ENCODE measurements at regions not wholly inside any gene's neighbourhood (a gene's known extent, or its start where the extent isn't known, plus 50 kb on each side); places are given as distances from the start of the nearest gene placed in this dataset.
A peak's percentile ranks its signal among the peaks of the same experiment; 100 is the strongest.
"Not testable (repeated sequence)": the region's sequence is repeated elsewhere in the genome, so short reads cannot be mapped to it uniquely, and the experiment has no call there.

DNA sequence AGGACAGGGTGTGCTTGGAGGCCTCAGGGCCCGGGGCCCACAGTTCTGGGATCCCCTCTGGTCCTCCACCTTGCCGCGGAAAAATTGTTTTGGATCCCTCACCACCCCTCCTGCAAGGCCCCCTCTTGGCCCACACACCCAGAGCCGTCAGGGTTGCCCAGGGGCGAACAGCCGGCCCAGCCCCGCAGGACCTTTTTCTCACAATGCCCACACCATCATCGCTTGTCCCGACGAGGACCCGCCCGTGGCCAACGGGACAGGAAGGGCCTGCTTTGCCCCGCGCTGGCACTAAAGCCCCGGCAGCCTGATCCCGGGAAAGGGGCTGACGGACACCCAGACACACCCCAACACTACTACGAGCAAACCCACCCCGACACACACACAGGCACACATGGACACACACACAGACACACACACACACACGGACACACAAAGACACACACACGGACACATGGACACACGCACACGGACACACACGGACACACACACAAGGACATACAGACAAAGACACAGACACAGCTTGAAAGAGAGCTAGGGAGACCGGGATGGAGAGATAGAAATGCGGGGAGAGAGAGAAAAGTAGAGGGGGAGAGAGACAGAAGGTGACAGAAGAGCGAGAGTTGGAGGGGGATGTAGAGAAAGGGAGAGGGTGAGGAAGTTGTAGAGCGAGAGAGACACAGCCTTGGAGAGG, 1493.5 kb upstream of the DEFB115 start:
- no peak overlapping the region for H3K4me3 ChIP-seq
- peaks cover 0 to 20% (median 0%) of the 10 kb centered on the region in 9 donors for H3K27me3 ChIP-seq
- no peaks in the 10 kb centered on the region for H3K9me3 ChIP-seq
- no peaks in the 10 kb centered on the region for H3K36me3 ChIP-seq
- TF ChIP-seq POLR2A (IDR thresholded peaks at IDR 0.05) = no peak
- TF ChIP-seq, protein P1, sequence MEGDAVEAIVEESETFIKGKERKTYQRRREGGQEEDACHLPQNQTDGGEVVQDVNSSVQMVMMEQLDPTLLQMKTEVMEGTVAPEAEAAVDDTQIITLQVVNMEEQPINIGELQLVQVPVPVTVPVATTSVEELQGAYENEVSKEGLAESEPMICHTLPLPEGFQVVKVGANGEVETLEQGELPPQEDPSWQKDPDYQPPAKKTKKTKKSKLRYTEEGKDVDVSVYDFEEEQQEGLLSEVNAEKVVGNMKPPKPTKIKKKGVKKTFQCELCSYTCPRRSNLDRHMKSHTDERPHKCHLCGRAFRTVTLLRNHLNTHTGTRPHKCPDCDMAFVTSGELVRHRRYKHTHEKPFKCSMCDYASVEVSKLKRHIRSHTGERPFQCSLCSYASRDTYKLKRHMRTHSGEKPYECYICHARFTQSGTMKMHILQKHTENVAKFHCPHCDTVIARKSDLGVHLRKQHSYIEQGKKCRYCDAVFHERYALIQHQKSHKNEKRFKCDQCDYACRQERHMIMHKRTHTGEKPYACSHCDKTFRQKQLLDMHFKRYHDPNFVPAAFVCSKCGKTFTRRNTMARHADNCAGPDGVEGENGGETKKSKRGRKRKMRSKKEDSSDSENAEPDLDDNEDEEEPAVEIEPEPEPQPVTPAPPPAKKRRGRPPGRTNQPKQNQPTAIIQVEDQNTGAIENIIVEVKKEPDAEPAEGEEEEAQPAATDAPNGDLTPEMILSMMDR (IDR thresholded peaks at IDR 0.05) = no peak
- DNase-seq (no peak), ATAC-seq (no peak)
- intact Hi-C loops (cut with DNase I) = no loop called here
- H3K4me1 ChIP-seq = no peaks in the 10 kb centered on the region
- no peak overlapping the region for H3K27ac ChIP-seq
- WGBS, 4 donors = 31 to 76% (median 58%) methylated on average over 29 of the region's 29 CpGs

DNA sequence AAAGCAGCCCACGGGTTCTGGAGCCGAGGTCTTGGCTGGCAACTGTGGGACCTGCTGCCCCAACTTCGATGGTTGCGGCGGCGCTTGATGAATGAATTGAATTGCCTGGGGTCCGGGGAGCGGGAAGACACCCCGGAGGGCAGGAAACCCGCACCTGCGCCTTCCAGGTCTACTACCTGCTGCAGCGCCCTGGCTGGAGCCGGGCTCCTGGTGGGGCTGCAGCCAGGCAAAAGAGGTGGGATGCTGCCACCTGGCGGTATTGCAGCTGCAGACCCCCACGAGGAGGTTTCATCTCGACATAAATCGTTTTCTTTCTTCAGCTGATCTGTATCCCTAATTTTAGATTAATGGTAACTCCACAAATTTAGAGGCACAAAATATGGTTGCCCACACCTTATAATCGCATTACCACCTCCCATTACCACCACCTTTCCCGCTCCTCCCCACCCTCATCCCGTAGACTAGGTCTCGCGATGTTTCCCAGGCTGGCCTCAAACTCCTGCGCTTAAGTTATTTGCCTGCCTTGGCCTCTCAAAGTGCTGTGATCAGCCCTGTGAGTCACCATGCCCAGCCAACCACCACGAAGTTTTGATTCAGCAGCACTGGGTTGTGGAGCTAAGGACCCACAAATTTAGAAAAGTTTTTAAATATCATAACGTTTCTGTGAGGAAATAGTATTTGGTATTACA, 1492.4 kb upstream of the DEFB115 start:
- H3K36me3 ChIP-seq; H3K27ac ChIP-seq; H3K9me3 ChIP-seq; ATAC-seq; DNase-seq; intact Hi-C loops (cut with DNase I); H3K4me1 ChIP-seq; H3K4me3 ChIP-seq: not testable (repeated sequence)
- 19 to 46% (median 29%) methylated on average over 23 to 25 of the region's 25 CpGs for WGBS, 4 donors
- TF ChIP-seq, protein P1 (IDR thresholded peaks at IDR 0.05) = peak in 6 of 12 donors; percentile 5 to 35 (median 17)
- peaks cover 0 to 20% (median 0%) of the 10 kb centered on the region in 9 donors for H3K27me3 ChIP-seq

- H3K9me3 ChIP-seq; H3K4me1 ChIP-seq; H3K27me3 ChIP-seq; H3K27ac ChIP-seq; H3K4me3 ChIP-seq; intact Hi-C loops (cut with DNase I); DNase-seq; ATAC-seq; H3K36me3 ChIP-seq: not testable (repeated sequence)
- 23 to 38% (median 29%) methylated on average over 2 of the region's 2 CpGs for WGBS, 4 donors
Measured at GRCh38 chr20:29778033-29778432, 1479.4 kb upstream of the DEFB115 start.

DNA sequence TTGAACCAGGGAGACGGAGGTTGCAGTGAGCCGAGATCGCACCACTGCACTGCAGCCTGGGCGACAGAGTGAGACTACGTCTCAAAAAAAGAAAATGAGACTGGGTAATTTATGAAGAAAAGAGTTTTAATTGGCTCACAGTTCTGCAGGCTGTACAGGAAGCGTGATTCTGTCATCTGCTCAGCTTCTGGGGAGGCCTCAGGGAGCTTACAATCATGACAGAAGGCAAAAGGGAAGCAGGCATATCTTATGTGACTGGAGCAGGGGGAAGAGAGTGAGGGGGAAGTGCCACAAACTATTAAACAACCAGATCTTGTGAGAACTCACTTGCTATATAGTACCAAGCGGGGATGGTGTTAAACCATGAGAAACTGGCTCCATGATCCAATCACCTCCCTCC, 1476.2 kb upstream of the DEFB115 start:
- ATAC-seq; H3K4me3 ChIP-seq; DNase-seq; H3K27ac ChIP-seq; H3K27me3 ChIP-seq; intact Hi-C loops (cut with DNase I); H3K4me1 ChIP-seq; H3K9me3 ChIP-seq; H3K36me3 ChIP-seq: not testable (repeated sequence)
- 70 to 78% (median 74%) methylated on average over 7 of the region's 7 CpGs for WGBS, 4 donors

- H3K9me3 ChIP-seq; H3K27ac ChIP-seq; ATAC-seq; DNase-seq; H3K27me3 ChIP-seq; H3K4me3 ChIP-seq; H3K4me1 ChIP-seq; H3K36me3 ChIP-seq; intact Hi-C loops (cut with DNase I): not testable (repeated sequence)
- 70 to 74% (median 71%) methylated on average over 8 of the region's 8 CpGs for WGBS, 4 donors
Measured at GRCh38 chr20:29781891-29782290, 1475.6 kb upstream of the DEFB115 start.

- H3K36me3 ChIP-seq; H3K4me1 ChIP-seq; H3K9me3 ChIP-seq; intact Hi-C loops (cut with DNase I); H3K4me3 ChIP-seq; H3K27me3 ChIP-seq; H3K27ac ChIP-seq; DNase-seq; ATAC-seq: not testable (repeated sequence)
- 72 to 86% (median 82%) methylated on average over 11 to 16 of the region's 16 CpGs for WGBS, 4 donors
Measured at GRCh38 chr20:29787456-29787855, 1470.0 kb upstream of the DEFB115 start.
